ENCODE measurements at regions not wholly inside any gene's neighbourhood (a gene's known extent, or its start where the extent isn't known, plus 50 kb on each side); places are given as distances from the start of the nearest gene placed in this dataset.

GRCh38 chr16:17050468-17050867 is 420.3 kb downstream of the XYLT1 start:
- no peak overlapping the region for H3K4me3 ChIP-seq (ENCODE audit: low read depth, low read length)
- no peak for TF ChIP-seq CTCF (IDR thresholded peaks at IDR 0.05; ENCODE audit: borderline replicate concordance, insufficient read depth, low read depth, low read length)

All from GM12875 (cell line).